PC-3 (cell line): ENCODE measurements at regions not wholly inside any gene's neighbourhood (a gene's known extent, or its start where the extent isn't known, plus 50 kb on each side); places are given as distances from the start of the nearest gene placed in this dataset.

ENCODE experiments used
- CTCF ChIP-seq: fragments of 300-600 bp; sonication (generic); conservative IDR thresholded peaks from 2 replicates; pipeline ENCODE4 v1.5.1; 2017; ENCODE audit warnings: antibody characterized with exemption, low read depth, mild to moderate bottlenecking, low read length
- EZH2 ChIP-seq: fragments of 300-600 bp; sonication (generic); IDR thresholded peaks from one replicate; pipeline ENCODE4 v1.6.1; 2017; ENCODE audit warnings: antibody characterized with exemption, mild to moderate bottlenecking, low read length; ENCODE audit not compliant: unreplicated experiment
- EZH2phosphoT487 ChIP-seq: fragments of 300-600 bp; sonication (generic); IDR thresholded peaks from 2 replicates; pipeline ENCODE4 v1.6.1; 2018; ENCODE audit warnings: mild to moderate bottlenecking, antibody characterized with exemption, low read length, borderline replicate concordance

DNA sequence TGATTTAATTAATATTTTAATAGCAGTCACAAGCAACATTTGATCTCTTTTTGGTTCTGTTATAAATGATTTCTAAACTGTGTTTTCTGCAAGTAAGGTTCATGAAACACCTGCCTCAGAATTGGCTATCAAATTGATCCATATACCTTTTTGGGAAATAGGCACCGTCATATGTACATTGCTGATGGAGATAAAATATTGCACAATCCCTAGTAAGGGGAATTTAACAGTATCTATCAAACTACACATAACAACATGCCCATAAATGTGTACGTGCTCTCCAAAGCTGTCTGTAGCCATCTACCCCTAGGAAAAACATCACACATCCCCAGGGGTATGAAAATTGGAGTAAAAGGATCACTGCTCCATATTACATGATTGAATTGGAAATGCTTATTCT lies 167.3 kb upstream of the CPNE8 start:
- TF ChIP-seq EZH2 (no peak), EZH2phosphoT487 (no peak), CTCF (no peak)
